CD4-positive, alpha-beta T cell treated with Interleukin-1 beta for 1 hour (primary cell): ENCODE measurements at regions not wholly inside any gene's neighbourhood (a gene's known extent, or its start where the extent isn't known, plus 50 kb on each side); places are given as distances from the start of the nearest gene placed in this dataset.

Experiments
- DNase-seq, 2 donors: peaks; one replicate each; pipeline ENCODE4 v3.0.0-alpha.2; 2020 to 2022

DNA sequence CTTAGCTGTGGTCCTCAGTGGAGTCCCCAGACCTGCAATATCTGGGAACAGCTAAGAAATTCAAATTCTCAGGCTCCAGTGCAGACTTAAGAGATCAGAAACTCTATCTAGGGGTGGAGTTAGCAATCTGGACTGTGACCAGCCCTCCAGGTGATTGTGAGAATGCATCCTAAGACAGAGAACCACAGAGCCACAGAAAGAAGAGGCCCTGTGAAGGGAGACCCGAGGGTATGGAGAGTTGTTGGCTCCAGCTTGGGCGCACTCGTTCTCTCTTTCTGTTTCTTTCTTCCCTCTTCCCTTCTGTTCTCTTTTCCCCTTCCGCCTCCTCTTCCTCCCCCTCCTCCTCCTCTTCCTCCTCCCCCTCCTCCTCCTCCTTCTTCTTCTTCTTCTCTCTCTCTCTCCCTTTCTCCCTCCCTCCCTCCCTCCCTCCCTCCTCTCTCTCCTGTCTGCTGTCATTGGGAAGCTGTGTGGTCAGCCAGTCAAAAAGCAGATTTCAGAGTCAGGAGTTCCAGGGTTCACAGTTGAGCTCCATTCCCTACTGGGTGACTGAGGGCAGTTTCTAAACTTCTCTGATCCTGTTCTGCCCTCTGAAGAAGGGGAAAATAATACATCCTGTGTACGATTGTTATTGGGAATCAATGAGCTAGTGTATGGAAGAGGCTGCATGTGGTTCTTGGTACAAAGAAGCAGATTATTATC lies 62.1 kb upstream of the STEAP1B start:
- no peak for DNase-seq

DNA sequence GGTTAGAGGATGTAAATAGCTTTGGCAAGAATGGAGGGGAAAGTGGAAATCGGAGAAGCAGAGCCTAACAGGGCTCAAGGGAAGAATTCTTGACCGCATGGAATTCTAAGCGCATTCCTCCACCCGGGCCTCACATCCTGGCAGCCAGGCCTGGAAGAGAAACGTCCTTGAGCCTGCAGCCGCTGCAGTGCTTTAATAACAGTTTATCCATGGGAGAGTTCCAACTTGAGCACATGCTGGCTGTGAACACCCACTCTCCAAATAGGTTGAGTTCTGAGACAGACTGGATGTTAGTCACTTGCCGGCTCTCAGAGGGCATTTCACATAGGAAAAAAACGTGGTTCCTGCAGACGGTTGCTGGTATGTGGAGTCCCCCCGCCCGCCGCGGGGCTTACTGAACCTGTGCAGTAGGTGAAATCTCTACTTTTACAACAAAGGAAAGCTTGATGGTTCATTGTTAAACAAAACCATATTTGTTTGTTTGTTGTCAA lies 61.4 kb upstream of the STEAP1B start:
- DNase-seq = no peak

DNA sequence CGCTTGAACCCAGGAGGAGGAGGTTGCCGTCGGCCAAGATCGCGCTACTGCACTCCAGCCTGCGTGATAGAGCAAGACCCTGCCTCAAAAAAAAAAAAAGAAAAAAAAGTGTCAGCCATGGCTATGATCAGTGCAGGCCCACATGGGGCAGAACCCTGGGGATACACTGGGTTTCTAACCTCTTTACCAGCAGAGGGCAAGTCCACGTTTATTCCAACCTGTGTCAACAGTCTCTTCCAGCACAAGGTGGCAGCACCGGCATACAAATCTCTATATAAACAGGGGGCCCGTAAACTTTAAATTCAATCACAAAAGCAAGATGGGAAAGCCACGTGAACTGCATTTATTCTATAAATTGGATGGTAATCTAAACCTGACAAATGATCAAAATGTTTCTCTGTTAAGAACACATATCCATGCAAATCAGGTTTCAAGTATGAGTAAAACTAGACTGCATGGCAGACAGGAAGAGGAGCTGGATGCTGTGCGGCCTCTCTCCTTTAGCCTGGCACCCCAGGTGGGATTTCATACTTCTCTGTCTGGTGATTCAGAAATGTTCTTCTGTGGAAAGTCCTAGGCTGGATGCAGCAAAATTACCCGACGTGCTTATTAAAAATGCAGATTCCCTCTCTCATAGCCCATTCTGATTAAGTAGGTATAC lies 60.0 kb upstream of the STEAP1B start:
- DNase-seq = peak; percentile 69 to 73

DNA sequence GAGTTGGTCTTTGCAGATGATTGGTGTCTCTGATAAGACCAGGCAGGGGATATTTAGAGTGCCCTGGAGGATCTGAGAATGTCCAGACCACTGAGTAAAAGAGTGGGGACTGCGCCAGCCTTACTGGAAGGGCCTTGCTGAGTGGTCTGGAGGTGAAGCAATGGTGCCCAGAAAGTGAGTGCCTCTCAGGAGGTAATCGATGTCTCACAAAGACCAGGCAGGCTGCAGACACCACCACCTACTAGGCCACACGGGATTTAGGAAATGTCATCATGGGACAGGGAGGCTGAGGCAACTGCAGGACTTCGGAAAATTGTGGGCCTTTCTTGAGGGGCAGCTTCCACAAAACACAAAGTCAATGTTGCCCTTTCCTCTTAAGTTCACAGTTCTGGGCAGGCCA lies 57.2 kb upstream of the STEAP1B start:
- DNase-seq = no peak

DNA sequence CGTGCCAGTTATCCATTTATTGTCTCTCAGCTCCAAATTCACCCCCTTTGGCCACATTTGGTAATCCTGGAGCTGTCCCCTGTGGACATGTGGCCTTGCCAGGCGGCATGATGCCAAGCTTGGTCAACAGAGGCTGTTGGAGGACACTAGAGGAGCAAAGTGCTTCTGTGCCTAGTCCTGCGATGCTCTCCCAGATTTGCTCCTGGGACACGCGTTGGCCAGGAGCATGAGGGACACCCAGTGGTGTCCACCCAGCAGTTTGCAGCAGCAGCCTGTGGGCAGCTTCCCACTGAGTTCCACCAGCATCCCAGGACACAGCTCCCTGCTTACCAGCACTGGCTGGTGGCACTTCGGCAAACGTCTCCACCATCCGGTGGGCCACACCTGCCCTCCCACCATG lies 55.5 kb upstream of the STEAP1B start:
- DNase-seq = no peak

DNA sequence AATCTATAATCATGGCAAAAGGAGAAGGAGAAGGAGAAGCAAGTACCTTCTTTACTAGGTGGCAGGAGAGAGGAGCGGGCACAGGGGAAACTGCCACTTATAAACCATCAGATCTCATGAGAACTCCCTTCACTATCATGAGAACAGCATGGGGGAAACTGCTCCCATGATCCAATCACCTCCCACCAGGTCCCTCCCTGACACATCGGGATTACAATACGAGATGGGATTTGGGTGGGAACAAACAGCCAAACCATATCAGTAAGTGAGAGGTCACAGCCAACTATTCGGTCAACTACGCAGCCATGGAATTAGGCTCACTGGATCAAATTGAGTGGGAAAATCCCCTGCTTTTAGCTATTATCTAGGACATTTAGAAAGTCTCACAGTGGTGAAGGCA lies 54.2 kb upstream of the STEAP1B start:
- DNase-seq = no peak

DNA sequence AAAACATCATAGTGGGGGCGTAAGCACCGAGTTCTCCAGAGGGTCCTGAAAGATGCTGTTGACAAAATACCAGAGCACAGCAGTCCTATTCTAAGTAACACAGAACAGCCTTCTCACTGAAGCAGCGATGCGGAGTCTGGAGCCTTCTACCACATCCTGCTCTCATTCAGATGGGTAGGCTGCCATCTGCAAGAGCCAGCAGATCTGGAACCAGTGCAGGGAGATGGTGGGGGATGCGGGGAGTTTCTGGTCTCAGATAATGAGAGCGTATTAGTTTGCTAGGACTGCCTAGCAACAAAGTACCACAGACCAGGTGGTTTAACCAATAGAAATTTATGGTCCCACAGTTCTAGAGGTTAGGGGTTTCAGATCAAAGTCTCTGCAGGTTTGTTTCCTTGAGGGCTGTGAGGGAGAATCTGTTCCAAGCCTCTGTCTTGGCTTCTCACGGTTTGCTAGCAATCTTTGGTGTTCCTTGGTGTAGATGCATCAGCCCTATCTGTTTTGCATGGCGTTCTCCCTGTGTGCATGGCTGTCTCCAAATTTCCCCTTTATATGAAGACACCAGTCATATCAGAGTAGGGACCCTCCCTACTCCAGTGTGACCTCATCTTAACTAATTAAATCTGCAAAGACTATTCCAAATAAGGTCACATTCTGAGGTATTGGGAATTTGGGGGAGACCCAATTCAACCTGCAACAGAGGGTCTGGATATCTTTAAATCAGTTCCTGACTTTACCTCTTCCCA lies 52.0 kb upstream of the STEAP1B start:
- DNase-seq = peak in 1 of 2 donors; percentile 16

DNA sequence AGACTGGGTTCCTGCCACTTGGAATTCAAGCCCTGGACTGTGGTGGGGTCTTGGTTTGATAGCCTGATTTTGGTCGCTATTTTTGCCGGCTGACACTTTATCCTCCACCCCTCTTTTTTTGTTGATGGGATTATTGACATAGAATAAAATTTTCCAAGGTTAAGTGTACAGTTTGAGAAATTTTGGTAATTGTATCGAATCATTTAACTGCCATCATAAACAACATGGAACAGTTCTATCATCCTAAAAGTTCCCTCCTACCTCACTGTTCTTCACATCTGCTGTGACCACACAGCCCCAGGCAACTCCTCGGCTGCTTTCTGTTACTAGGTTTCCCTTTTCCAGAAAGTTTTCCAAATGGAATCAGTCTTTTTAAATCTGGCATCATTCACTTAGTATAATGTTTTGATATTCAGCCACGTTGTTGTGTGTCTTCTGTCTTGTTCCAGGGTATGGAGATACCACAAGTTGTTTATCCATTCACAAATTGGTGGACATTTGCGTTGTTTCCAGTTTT lies 50.6 kb upstream of the STEAP1B start:
- DNase-seq = no peak

DNA sequence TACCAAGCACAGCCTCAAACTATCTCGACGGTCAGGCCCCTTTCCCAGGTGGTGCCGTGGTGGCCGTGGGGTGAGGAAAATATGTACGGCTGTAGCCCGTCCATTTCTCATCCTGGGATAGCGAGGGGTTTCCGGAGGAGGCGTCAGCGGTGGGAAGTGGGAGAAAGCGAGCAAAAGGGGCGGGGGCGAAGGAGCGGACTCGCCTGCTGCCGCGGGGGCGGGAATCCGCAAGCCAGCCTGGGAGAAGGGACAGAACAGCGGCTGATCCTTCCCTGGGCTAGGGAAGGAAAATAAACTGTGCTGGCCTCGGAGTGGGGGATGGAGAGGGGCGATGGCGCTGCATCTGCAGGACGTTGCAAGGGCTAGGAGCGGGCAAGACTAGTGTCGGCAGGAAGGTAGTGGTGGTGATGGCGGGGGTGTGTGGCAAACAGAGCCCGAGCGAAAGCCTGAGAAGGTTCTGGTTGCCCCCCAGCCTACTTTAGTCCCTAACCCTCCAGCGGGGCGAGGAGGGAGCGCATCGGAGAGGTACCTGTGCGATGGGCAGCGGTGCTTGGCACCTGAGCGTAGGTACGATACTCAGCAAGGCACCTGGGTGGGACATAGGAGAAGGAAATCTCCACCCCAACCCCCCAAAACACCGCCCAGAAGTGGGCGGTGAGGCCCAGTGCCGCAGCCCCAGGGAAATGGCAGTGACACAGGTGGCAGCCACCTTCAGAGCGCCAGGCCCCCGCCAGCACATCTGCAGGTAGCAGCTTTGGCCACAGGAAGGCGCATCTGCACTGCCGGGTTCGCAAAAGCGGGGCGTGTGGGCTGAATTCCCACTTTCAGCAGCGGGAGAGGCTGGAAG lies 49.9 kb upstream of the STEAP1B start:
- DNase-seq = peak in 1 of 2 donors; percentile 38
